ENCODE measurements at regions not wholly inside any gene's neighbourhood (a gene's known extent, or its start where the extent isn't known, plus 50 kb on each side); places are given as distances from the start of the nearest gene placed in this dataset.

- H3K4me3 ChIP-seq (ENCODE audit: severe bottlenecking) = no peak overlapping the region
- no peaks in the 10 kb centered on the region for H3K4me1 ChIP-seq (ENCODE audit: insufficient read depth, poor library complexity, severe bottlenecking)
- no peaks in the 10 kb centered on the region for H3K36me3 ChIP-seq (ENCODE audit: low read depth)
- DNase-seq (ENCODE audit: low spot score) (no peak), ATAC-seq (ENCODE audit: low read depth) (no peak; the same call in 2 of the 3 replicates)
- TF ChIP-seq CTCF (IDR thresholded peaks at IDR 0.05; ENCODE audit: poor library complexity, severe bottlenecking) = no peak
- H3K27ac ChIP-seq (ENCODE audit: poor library complexity, severe bottlenecking) = no peak overlapping the region
- H3K9me3 ChIP-seq (ENCODE audit: severe bottlenecking) = no peaks in the 10 kb centered on the region
- H3K27me3 ChIP-seq (ENCODE audit: insufficient read depth, poor library complexity, severe bottlenecking) = no peaks in the 10 kb centered on the region
Measured at GRCh38 chr7:85587785-85588184, 400.9 kb upstream of the SEMA3D start.

- ATAC-seq (ENCODE audit: low read depth) (no peak), DNase-seq (ENCODE audit: low spot score) (no peak)
- H3K4me3 ChIP-seq (ENCODE audit: severe bottlenecking) = no peak overlapping the region
- no peaks in the 10 kb centered on the region for H3K27me3 ChIP-seq (ENCODE audit: insufficient read depth, poor library complexity, severe bottlenecking)
- no peak overlapping the region for H3K27ac ChIP-seq (ENCODE audit: poor library complexity, severe bottlenecking)
- no peaks in the 10 kb centered on the region for H3K36me3 ChIP-seq (ENCODE audit: low read depth)
- no peaks in the 10 kb centered on the region for H3K4me1 ChIP-seq (ENCODE audit: insufficient read depth, poor library complexity, severe bottlenecking)
- no peak for TF ChIP-seq CTCF (IDR thresholded peaks at IDR 0.05; ENCODE audit: poor library complexity, severe bottlenecking)
- no peaks in the 10 kb centered on the region for H3K9me3 ChIP-seq (ENCODE audit: severe bottlenecking)
Measured at GRCh38 chr7:85586091-85586490, 399.2 kb upstream of the SEMA3D start.

GRCh38 chr7:85583131-85583953, 396.5 kb upstream of the SEMA3D start:
- Histone ChIP-seq H3K9me3 (ENCODE audit: severe bottlenecking) (no peaks in the 10 kb centered on the region), H3K36me3 (ENCODE audit: low read depth) (no peaks in the 10 kb centered on the region), H3K4me1 (ENCODE audit: insufficient read depth, poor library complexity, severe bottlenecking) (no peaks in the 10 kb centered on the region), H3K4me3 (ENCODE audit: severe bottlenecking) (no peak overlapping the region), H3K27me3 (ENCODE audit: insufficient read depth, poor library complexity, severe bottlenecking) (peaks cover 3% of the 10 kb centered on the region), H3K27ac (ENCODE audit: poor library complexity, severe bottlenecking) (no peak overlapping the region)
- ATAC-seq (ENCODE audit: low read depth) = no peak
- DNase-seq (ENCODE audit: low spot score) = no peak
- no peak for TF ChIP-seq CTCF (IDR thresholded peaks at IDR 0.05; ENCODE audit: poor library complexity, severe bottlenecking)

GRCh38 chr7:85573844-85574243, 387.0 kb upstream of the SEMA3D start:
- Histone ChIP-seq H3K27me3 (ENCODE audit: insufficient read depth, poor library complexity, severe bottlenecking) (no peaks in the 10 kb centered on the region), H3K36me3 (ENCODE audit: low read depth) (no peaks in the 10 kb centered on the region), H3K4me1 (ENCODE audit: insufficient read depth, poor library complexity, severe bottlenecking) (no peaks in the 10 kb centered on the region), H3K4me3 (ENCODE audit: severe bottlenecking) (no peak overlapping the region), H3K27ac (ENCODE audit: poor library complexity, severe bottlenecking) (no peak overlapping the region), H3K9me3 (ENCODE audit: severe bottlenecking) (no peaks in the 10 kb centered on the region)
- DNase-seq (ENCODE audit: low spot score) (no peak), ATAC-seq (ENCODE audit: low read depth) (no peak)
- TF ChIP-seq CTCF (IDR thresholded peaks at IDR 0.05; ENCODE audit: poor library complexity, severe bottlenecking) = no peak

- Histone ChIP-seq H3K4me1 (ENCODE audit: insufficient read depth, poor library complexity, severe bottlenecking) (no peaks in the 10 kb centered on the region), H3K36me3 (ENCODE audit: low read depth) (no peaks in the 10 kb centered on the region), H3K9me3 (ENCODE audit: severe bottlenecking) (no peaks in the 10 kb centered on the region), H3K27me3 (ENCODE audit: insufficient read depth, poor library complexity, severe bottlenecking) (no peaks in the 10 kb centered on the region), H3K4me3 (ENCODE audit: severe bottlenecking) (no peak overlapping the region), H3K27ac (ENCODE audit: poor library complexity, severe bottlenecking) (no peak overlapping the region)
- ATAC-seq (ENCODE audit: low read depth) = no peak
- no peak for TF ChIP-seq CTCF (IDR thresholded peaks at IDR 0.05; ENCODE audit: poor library complexity, severe bottlenecking)
- DNase-seq (ENCODE audit: low spot score) = no peak
Measured at GRCh38 chr7:85573346-85573745, 386.5 kb upstream of the SEMA3D start.

Measured in RWPE2 (cell line).